HepG2 (cell line): ENCODE measurements at regions not wholly inside any gene's neighbourhood (a gene's known extent, or its start where the extent isn't known, plus 50 kb on each side); places are given as distances from the start of the nearest gene placed in this dataset.

Source experiments
- ATAC-seq: fragments of 200-7000 bp; cut with Tn5 transposase; 3 replicates; pipeline ENCODE4 v1.9.1; 2020; ENCODE audit warnings: mild to moderate bottlenecking, moderate library complexity
- BruUV-seq: library from RNA; stranded (reverse); fragments of 400-500 nt; replicated peaks from 2 replicates; lab custom pipeline; 2021; lab: Mats Ljungman, UMichigan
- CTCF ChIA-PET: fragments of 300-600 bp; formaldehyde crosslinking; extraction: SDS; loops from one replicate; lab custom pipeline; 2021; ENCODE audit warnings: low total read pairs, inconsistent platforms, low intra/inter-chr PET ratio; lab: Yijun Ruan, JAX
- POLR2A ChIA-PET: fragments of 350-600 bp; sonication (Branson Sonifier 250); formaldehyde crosslinking; loops from one replicate; lab custom pipeline; 2020; ENCODE audit warnings: antibody characterized with exemption, inconsistent platforms; lab: Yijun Ruan, JAX
- DNase-seq: peaks from one replicate; pipeline ENCODE4 v3.0.0-alpha.2; 2015; ENCODE audit warnings: low spot score
- FAIRE-seq: peaks from 3 replicates; lab custom pipeline; 2011; peaks lifted over from hg19 to GRCh38; lab: Jason Lieb, UNC
- H2AFZ ChIP-seq: one replicate; pipeline ENCODE4 v1.6.1; 2011; ENCODE audit warnings: low read length, inconsistent platforms
- H3K27ac ChIP-seq: fragments of 300-600 bp; 3 replicates; pipeline ENCODE4 v1.8.0; 2011; ENCODE audit warnings: mixed run types, mild to moderate bottlenecking, mixed read lengths, low read length, inconsistent platforms; ENCODE audit not compliant: insufficient read depth; ENCODE audit errors: extremely low read length
- H3K27me3 ChIP-seq, 2 experiments: fragments of 200-600 bp in 1 of 2; 2 replicates in 1 of 2; 3 replicates in 1 of 2; pipeline versions ENCODE4 v1.6.0 to v1.8.0; 2011; ENCODE audit warnings: low read length in 2 of 2, mild to moderate bottlenecking in 2 of 2, moderate library complexity in 2 of 2, inconsistent platforms in 1 of 2; ENCODE audit not compliant: insufficient read depth in 2 of 2, control insufficient read depth in 1 of 2
- H3K36me3 ChIP-seq, 2 experiments: fragments of 200-600 bp in 1 of 2; replicated peaks in 1 of 2; 2 replicates in 1 of 2; 3 replicates in 1 of 2; pipeline versions ENCODE4 v1.5.1 to v1.8.0; 2011; ENCODE audit warnings: low read length in 2 of 2, inconsistent platforms in 1 of 2; ENCODE audit not compliant: insufficient read depth in 2 of 2, control insufficient read depth in 1 of 2
- H3K4me1 ChIP-seq: 2 replicates; pipeline ENCODE4 v1.5.1; 2012; ENCODE audit warnings: low read length, inconsistent platforms; ENCODE audit not compliant: insufficient read depth
- H3K4me2 ChIP-seq: 2 replicates; pipeline ENCODE4 v1.6.0; 2011; ENCODE audit warnings: low read depth, low read length, inconsistent platforms
- H3K4me3 ChIP-seq, 3 experiments: fragments of 200-600 bp in 1 of 3; sonication (generic), shearing (Covaris generic) in 1 of 3; replicated peaks in 1 of 3; 2 replicates each; pipeline ENCODE4 v1.5.1; 2011 to 2016; ENCODE audit warnings: low read length in 3 of 3, inconsistent platforms in 2 of 3, low read depth in 2 of 3, mild to moderate bottlenecking in 2 of 3, control low read depth in 1 of 3, mixed read lengths in 1 of 3; ENCODE audit not compliant: insufficient read depth in 1 of 3
- H3K79me2 ChIP-seq: one replicate; pipeline ENCODE4 v1.6.1; 2011; ENCODE audit warnings: low read length, inconsistent platforms; ENCODE audit not compliant: insufficient read depth
- H3K9ac ChIP-seq: 2 replicates; pipeline ENCODE4 v1.6.0; 2011; ENCODE audit warnings: mild to moderate bottlenecking, low read depth, low read length, inconsistent platforms; ENCODE audit not compliant: insufficient read depth
- H3K9me3 ChIP-seq: 2 replicates; pipeline ENCODE4 v1.5.1; 2012; ENCODE audit warnings: mild to moderate bottlenecking, low read length
- H4K20me1 ChIP-seq: 2 replicates; pipeline ENCODE4 v1.6.0; 2011; ENCODE audit warnings: inconsistent platforms, mild to moderate bottlenecking, low read length, moderate library complexity; ENCODE audit not compliant: insufficient read depth
- BCLAF1 ChIP-seq: fragments of 450-650 bp; IDR thresholded peaks from 2 replicates; pipeline ENCODE4 v1.6.1; 2017; ENCODE audit warnings: mild to moderate bottlenecking
- FOXO1 ChIP-seq: sonication (generic); formaldehyde crosslinking; IDR thresholded peaks from 2 replicates; pipeline ENCODE4 v1.4.0; 2020; ENCODE audit warnings: missing genetic modification reagents
- GATA4 ChIP-seq: sonication (generic); IDR thresholded peaks from 2 replicates; pipeline ENCODE4 v1.6.1; 2016; ENCODE audit warnings: antibody characterized with exemption, low read depth, borderline replicate concordance
- HNF4G ChIP-seq, 2 experiments: sonication (generic) in 1 of 2; formaldehyde crosslinking in 1 of 2; IDR thresholded peaks; 2 replicates each; pipeline versions ENCODE4 v1.4.0 to v1.6.1; 2011 to 2020; ENCODE audit warnings: borderline replicate concordance in 2 of 2, low read depth in 2 of 2, mild to moderate bottlenecking in 2 of 2, low read length in 1 of 2, missing genetic modification reagents in 1 of 2, moderate library complexity in 1 of 2
- TMF1 ChIP-seq: sonication (generic); formaldehyde crosslinking; IDR thresholded peaks from 2 replicates; pipeline ENCODE4 v1.8.1; 2022; ENCODE audit warnings: low read depth, missing genetic modification reagents
- ZBTB20 ChIP-seq: sonication (generic); formaldehyde crosslinking; IDR thresholded peaks from 2 replicates; pipeline ENCODE4 v1.8.1; 2023; ENCODE audit warnings: missing genetic modification reagents, low read depth, mild to moderate bottlenecking, borderline replicate concordance
- ZBTB26 ChIP-seq: IDR thresholded peaks from 2 replicates; pipeline ENCODE4 v1.6.1; 2016; ENCODE audit warnings: missing compliant biosample characterization, missing genetic modification reagents, borderline replicate concordance
- ZNF230 ChIP-seq: sonication (generic); formaldehyde crosslinking; IDR thresholded peaks from 2 replicates; pipeline ENCODE4 v1.4.0; 2020; ENCODE audit warnings: mild to moderate bottlenecking, missing genetic modification reagents
- ZNF33B ChIP-seq: sonication (generic); formaldehyde crosslinking; IDR thresholded peaks from 2 replicates; pipeline ENCODE4 v1.5.1; 2020; ENCODE audit warnings: mild to moderate bottlenecking, missing genetic modification reagents
- ZNF629 ChIP-seq: sonication (generic); formaldehyde crosslinking; conservative IDR thresholded peaks from 2 replicates; pipeline ENCODE4 v1.5.0; 2020; ENCODE audit warnings: missing genetic modification reagents
- WGBS: methylation state at CpG from one replicate; pipeline ENCODE4 v1.1.6; 2017; ENCODE audit warnings: low lambda C conversion rate; 5-methylcytosine and 5-hydroxymethylcytosine counted together
- in situ Hi-C: cut with HindIII; loops from 2 replicates; pipeline ENCODE4 v1.10.0; 2017; ENCODE audit warnings: low pct_unique_long_range_greater_than_20kb; ENCODE audit not compliant: extremely low pct_ligation_motif_present
- intact Hi-C: fragments of 100-400 bp; cut with micrococcal nuclease; formaldehyde crosslinking; loops from one replicate; pipeline ENCODE4 v1.10.0; 2022; ENCODE audit not compliant: unreplicated experiment

- Histone ChIP-seq H3K27me3 (no peaks in the 10 kb centered on the region), H3K36me3 (no peaks in the 10 kb centered on the region), H3K9me3 (peaks cover 65% of the 10 kb centered on the region), H3K79me2 (no peaks in the 10 kb centered on the region), H4K20me1 (no peaks in the 10 kb centered on the region), H3K4me1 (no peaks in the 10 kb centered on the region), H3K4me2 (no peak overlapping the region), H3K9ac (no peak overlapping the region), H2AFZ (no peak overlapping the region), H3K27ac (no peak overlapping the region), H3K4me3 (no peak overlapping the region)
- in situ Hi-C loops = no loop called here
- ChIA-PET POLR2A (no interaction called here), CTCF (no interaction called here)
- ATAC-seq (no peak), DNase-seq (no peak), FAIRE-seq (no peak)
- no TSS peak for BruUV-seq
- TF ChIP-seq ZNF629 (no peak), ZBTB20 (CRISPR knock-in tag) (no peak), TMF1 (CRISPR knock-in tag) (no peak), BCLAF1 (no peak), FOXO1 (CRISPR knock-in tag) (no peak), ZNF230 (CRISPR knock-in tag) (no peak), ZNF33B (CRISPR knock-in tag) (no peak), HNF4G (IDR thresholded peaks at IDR 0.05; ENCODE audit: borderline replicate concordance, low read depth, low read length) (no peak), HNF4G (CRISPR knock-in tag; IDR thresholded peaks at IDR 0.05; ENCODE audit: borderline replicate concordance, low read depth) (no peak), GATA4 (no peak), ZBTB26 (no peak)
- 8% methylated on average over 2 of the region's 2 CpGs for whole genome bisulfite sequencing
- intact Hi-C loops = no loop called here
Observed at GRCh38 chr16:62967611-62968010, 931.4 kb upstream of the CDH8 start.
